GM12891 (cell line): ENCODE measurements at regions not wholly inside any gene's neighbourhood (a gene's known extent, or its start where the extent isn't known, plus 50 kb on each side); places are given as distances from the start of the nearest gene placed in this dataset.

Experiments used
- PAX5 ChIP-seq: IDR thresholded peaks from 2 replicates; pipeline ENCODE4 v1.6.1; 2011; ENCODE audit warnings: low read length, moderate library complexity, mild to moderate bottlenecking; ENCODE audit not compliant: insufficient read depth, severe bottlenecking
- POLR2A ChIP-seq: IDR thresholded peaks from 2 replicates; pipeline ENCODE4 v1.6.1; 2011; ENCODE audit warnings: low read depth, low read length, control low read depth
- POLR2AphosphoS5 ChIP-seq: IDR thresholded peaks from 2 replicates; pipeline ENCODE4 v1.6.1; 2011; ENCODE audit warnings: low read depth, low read length, control low read depth
- TAF1 ChIP-seq: IDR thresholded peaks from 2 replicates; pipeline ENCODE4 v1.6.1; 2011; ENCODE audit warnings: low read depth, low read length, control low read depth

DNA sequence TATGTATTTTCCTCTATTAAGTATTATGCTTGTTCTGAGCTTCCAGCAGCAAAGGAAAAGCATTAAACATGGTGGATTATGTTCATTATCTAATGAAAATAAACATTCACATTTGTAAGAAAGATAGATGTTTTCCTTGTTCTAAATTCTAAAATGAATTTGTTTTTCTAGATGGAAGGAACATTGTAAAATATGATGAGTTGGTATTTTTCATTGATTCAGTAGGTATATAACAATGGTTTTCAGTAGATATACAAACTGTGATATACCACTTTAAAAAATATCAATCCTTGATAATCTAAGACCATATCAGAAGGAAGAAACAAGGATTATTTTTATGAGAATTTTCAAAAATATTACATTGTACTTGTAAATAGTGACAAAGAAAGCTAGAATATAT is 290.6 kb upstream of the GOLIM4 start:
- TF ChIP-seq POLR2A, result no peak
- TF ChIP-seq POLR2AphosphoS5, result no peak
- TF ChIP-seq TAF1, result no peak
- TF ChIP-seq PAX5, result no peak
